HG03095 (cell line): ENCODE measurements at regions not wholly inside any gene's neighbourhood (a gene's known extent, or its start where the extent isn't known, plus 50 kb on each side); places are given as distances from the start of the nearest gene placed in this dataset.
"Not testable (repeated sequence)": the region's sequence is repeated elsewhere in the genome, so short reads cannot be mapped to it uniquely, and the experiment has no call there.

Experiments used
- ATAC-seq: cut with Tn5 transposase; IDR thresholded peaks from one replicate; pipeline ENCODE4 v1.9.1; 2021; ENCODE audit warnings: moderate library complexity; ENCODE audit not compliant: unreplicated experiment

- ATAC-seq = no peak
Measured at GRCh38 chr7:138169441-138169851, 93.2 kb downstream of the AKR1D1 start.

- ATAC-seq = no peak
Measured at GRCh38 chr7:138170298-138170697, 94.0 kb downstream of the AKR1D1 start.

GRCh38 chr7:138170959-138171703 is 94.9 kb downstream of the AKR1D1 start:
- peak; percentile 89 for ATAC-seq

GRCh38 chr7:138173548-138173947 is 97.3 kb downstream of the AKR1D1 start:
- no peak for ATAC-seq

GRCh38 chr7:138176060-138176459 is 99.8 kb downstream of the AKR1D1 start:
- no peak for ATAC-seq

- ATAC-seq = no peak
Measured at GRCh38 chr7:138184191-138184590, 107.9 kb downstream of the AKR1D1 start.

GRCh38 chr7:138185132-138185908 is 109.1 kb downstream of the AKR1D1 start:
- ATAC-seq = no peak

GRCh38 chr7:138186951-138187351 is 110.7 kb downstream of the AKR1D1 start:
- ATAC-seq = no peak

- no peak for ATAC-seq
Measured at GRCh38 chr7:138188290-138188858, 112.1 kb downstream of the AKR1D1 start.

GRCh38 chr7:138194567-138194966 is 118.3 kb downstream of the AKR1D1 start:
- no peak for ATAC-seq

- ATAC-seq = no peak
Measured at GRCh38 chr7:138195151-138195571, 118.9 kb downstream of the AKR1D1 start.

GRCh38 chr7:138196503-138196946 is 120.3 kb downstream of the AKR1D1 start:
- ATAC-seq = not testable (repeated sequence)

GRCh38 chr7:138196971-138197896 is 121.0 kb downstream of the AKR1D1 start:
- no peak for ATAC-seq

- ATAC-seq = no peak
Measured at GRCh38 chr7:138204285-138204981, 128.2 kb downstream of the AKR1D1 start.

GRCh38 chr7:138204982-138205298 is 128.7 kb downstream of the AKR1D1 start:
- ATAC-seq = no peak

GRCh38 chr7:138205614-138206150 is 129.4 kb downstream of the AKR1D1 start:
- no peak for ATAC-seq

GRCh38 chr7:138207555-138207971 is 131.3 kb downstream of the AKR1D1 start:
- no peak for ATAC-seq

- ATAC-seq = no peak
Measured at GRCh38 chr7:138208142-138208570, 131.9 kb downstream of the AKR1D1 start.

- ATAC-seq = no peak
Measured at GRCh38 chr7:138208864-138209263, 132.6 kb downstream of the AKR1D1 start.

GRCh38 chr7:138212314-138212713 is 136.1 kb downstream of the AKR1D1 start:
- no peak for ATAC-seq
